ENCODE measurements at regions not wholly inside any gene's neighbourhood (a gene's known extent, or its start where the extent isn't known, plus 50 kb on each side); places are given as distances from the start of the nearest gene placed in this dataset.

GRCh38 chr16:47991491-47991890 is 164.3 kb downstream of the ABCC12 start:
- H3K27ac ChIP-seq (ENCODE audit: low read depth in 1 of 3, low read length in 2 of 3), result no peak overlapping the region
- H3K4me3 ChIP-seq (ENCODE audit: low read depth in 1 of 3, low read length in 3 of 3), result no peak overlapping the region
- FAIRE-seq, result no peak
- peaks cover 0 to 2% (median 0%) of the 10 kb centered on the region in 3 donors for H3K27me3 ChIP-seq (ENCODE audit: control insufficient read depth in 3 of 3, insufficient read depth in 3 of 3, low read length in 3 of 3)
- WGBS, 3 donors, result 47 to 64% (median 51%) methylated on average over 2 of the region's 2 CpGs
- H3K36me3 ChIP-seq (ENCODE audit: control insufficient read depth in 3 of 3, insufficient read depth in 2 of 3, low read depth in 1 of 3, low read length in 3 of 3), result no peaks in the 10 kb centered on the region
- no peak for DNase-seq
- H3K9me3 ChIP-seq (ENCODE audit: control insufficient read depth in 2 of 2, insufficient read depth in 1 of 2, low read depth in 1 of 2, low read length in 1 of 2), result no peaks in the 10 kb centered on the region
- no peaks in the 10 kb centered on the region for H3K4me1 ChIP-seq (ENCODE audit: control insufficient read depth in 3 of 3, insufficient read depth in 2 of 3, low read depth in 1 of 3, low read length in 2 of 3)

- no peaks in the 10 kb centered on the region for H3K4me1 ChIP-seq (ENCODE audit: control insufficient read depth in 3 of 3, insufficient read depth in 2 of 3, low read depth in 1 of 3, low read length in 2 of 3)
- H3K27ac ChIP-seq (ENCODE audit: low read depth in 1 of 3, low read length in 2 of 3), result no peak overlapping the region
- FAIRE-seq (no peak), DNase-seq (no peak)
- H3K9me3 ChIP-seq (ENCODE audit: control insufficient read depth in 2 of 2, insufficient read depth in 1 of 2, low read depth in 1 of 2, low read length in 1 of 2), result no peaks in the 10 kb centered on the region
- H3K36me3 ChIP-seq (ENCODE audit: control insufficient read depth in 3 of 3, insufficient read depth in 2 of 3, low read depth in 1 of 3, low read length in 3 of 3), result no peaks in the 10 kb centered on the region
- 68 to 78% (median 76%) methylated on average over 2 of the region's 2 CpGs for WGBS, 3 donors
- H3K27me3 ChIP-seq (ENCODE audit: control insufficient read depth in 3 of 3, insufficient read depth in 3 of 3, low read length in 3 of 3), result peaks cover 0 to 2% (median 0%) of the 10 kb centered on the region in 3 donors
- H3K4me3 ChIP-seq (ENCODE audit: low read depth in 1 of 3, low read length in 3 of 3), result no peak overlapping the region
Observed at GRCh38 chr16:47990676-47991075, 165.1 kb downstream of the ABCC12 start.

- H3K27ac ChIP-seq (ENCODE audit: low read depth in 1 of 3, low read length in 2 of 3), result no peak overlapping the region
- H3K4me1 ChIP-seq (ENCODE audit: control insufficient read depth in 3 of 3, insufficient read depth in 2 of 3, low read depth in 1 of 3, low read length in 2 of 3), result no peaks in the 10 kb centered on the region
- DNase-seq (no peak), FAIRE-seq (no peak)
- H3K27me3 ChIP-seq (ENCODE audit: control insufficient read depth in 3 of 3, insufficient read depth in 3 of 3, low read length in 3 of 3), result no peaks in the 10 kb centered on the region
- H3K36me3 ChIP-seq (ENCODE audit: control insufficient read depth in 3 of 3, insufficient read depth in 2 of 3, low read depth in 1 of 3, low read length in 3 of 3), result no peaks in the 10 kb centered on the region
- WGBS, 3 donors, result 84 to 90% (median 88%) methylated on average over 2 of the region's 2 CpGs
- H3K9me3 ChIP-seq (ENCODE audit: control insufficient read depth in 2 of 2, insufficient read depth in 1 of 2, low read depth in 1 of 2, low read length in 1 of 2), result no peaks in the 10 kb centered on the region
- H3K4me3 ChIP-seq (ENCODE audit: low read depth in 1 of 3, low read length in 3 of 3), result no peak overlapping the region
Observed at GRCh38 chr16:47987136-47987535, 168.7 kb downstream of the ABCC12 start.

GRCh38 chr16:47986031-47986430 is 169.8 kb downstream of the ABCC12 start:
- H3K9me3 ChIP-seq (ENCODE audit: control insufficient read depth in 2 of 2, insufficient read depth in 1 of 2, low read depth in 1 of 2, low read length in 1 of 2), result no peaks in the 10 kb centered on the region
- H3K27me3 ChIP-seq (ENCODE audit: control insufficient read depth in 3 of 3, insufficient read depth in 3 of 3, low read length in 3 of 3), result no peaks in the 10 kb centered on the region
- no peaks in the 10 kb centered on the region for H3K4me1 ChIP-seq (ENCODE audit: control insufficient read depth in 3 of 3, insufficient read depth in 2 of 3, low read depth in 1 of 3, low read length in 2 of 3)
- DNase-seq (no peak), FAIRE-seq (no peak)
- H3K4me3 ChIP-seq (ENCODE audit: low read depth in 1 of 3, low read length in 3 of 3), result no peak overlapping the region
- no peaks in the 10 kb centered on the region for H3K36me3 ChIP-seq (ENCODE audit: control insufficient read depth in 3 of 3, insufficient read depth in 2 of 3, low read depth in 1 of 3, low read length in 3 of 3)
- no peak overlapping the region for H3K27ac ChIP-seq (ENCODE audit: low read depth in 1 of 3, low read length in 2 of 3)

GRCh38 chr16:47984669-47985068 is 171.1 kb downstream of the ABCC12 start:
- H3K27me3 ChIP-seq (ENCODE audit: control insufficient read depth in 3 of 3, insufficient read depth in 3 of 3, low read length in 3 of 3), result no peaks in the 10 kb centered on the region
- DNase-seq, result no peak
- FAIRE-seq, result no peak

GRCh38 chr16:47983999-47984580 is 171.7 kb downstream of the ABCC12 start:
- Histone ChIP-seq H3K4me1 (ENCODE audit: control insufficient read depth in 3 of 3, insufficient read depth in 2 of 3, low read depth in 1 of 3, low read length in 2 of 3) (no peaks in the 10 kb centered on the region), H3K27me3 (ENCODE audit: control insufficient read depth in 3 of 3, insufficient read depth in 3 of 3, low read length in 3 of 3) (no peaks in the 10 kb centered on the region), H3K27ac (ENCODE audit: low read depth in 1 of 3, low read length in 2 of 3) (no peak overlapping the region), H3K4me3 (ENCODE audit: low read depth in 1 of 3, low read length in 3 of 3) (no peak overlapping the region), H3K36me3 (ENCODE audit: control insufficient read depth in 3 of 3, insufficient read depth in 2 of 3, low read depth in 1 of 3, low read length in 3 of 3) (no peaks in the 10 kb centered on the region), H3K9me3 (ENCODE audit: control insufficient read depth in 2 of 2, insufficient read depth in 1 of 2, low read depth in 1 of 2, low read length in 1 of 2) (no peaks in the 10 kb centered on the region)
- FAIRE-seq, result no peak
- no peak for DNase-seq
- WGBS, 3 donors, result 85 to 90% (median 87%) methylated on average over 5 of the region's 5 CpGs

More at GRCh38 chr16:47984669-47985068, 171.1 kb downstream of the ABCC12 start:
- no peak overlapping the region for H3K27ac ChIP-seq (ENCODE audit: low read depth in 1 of 3, low read length in 2 of 3)
- H3K9me3 ChIP-seq (ENCODE audit: control insufficient read depth in 2 of 2, insufficient read depth in 1 of 2, low read depth in 1 of 2, low read length in 1 of 2), result no peaks in the 10 kb centered on the region
- H3K4me1 ChIP-seq (ENCODE audit: control insufficient read depth in 3 of 3, insufficient read depth in 2 of 3, low read depth in 1 of 3, low read length in 2 of 3), result no peaks in the 10 kb centered on the region
- H3K4me3 ChIP-seq (ENCODE audit: low read depth in 1 of 3, low read length in 3 of 3), result no peak overlapping the region
- no peaks in the 10 kb centered on the region for H3K36me3 ChIP-seq (ENCODE audit: control insufficient read depth in 3 of 3, insufficient read depth in 2 of 3, low read depth in 1 of 3, low read length in 3 of 3)

- no peak overlapping the region for H3K27ac ChIP-seq (ENCODE audit: low read depth in 1 of 3, low read length in 2 of 3)
- 75 to 79% (median 78%) methylated on average over 8 of the region's 8 CpGs for WGBS, 3 donors
- H3K4me3 ChIP-seq (ENCODE audit: low read depth in 1 of 3, low read length in 3 of 3), result no peak overlapping the region
- H3K4me1 ChIP-seq (ENCODE audit: control insufficient read depth in 3 of 3, insufficient read depth in 2 of 3, low read depth in 1 of 3, low read length in 2 of 3), result no peaks in the 10 kb centered on the region
- no peaks in the 10 kb centered on the region for H3K36me3 ChIP-seq (ENCODE audit: control insufficient read depth in 3 of 3, insufficient read depth in 2 of 3, low read depth in 1 of 3, low read length in 3 of 3)
- no peak for DNase-seq
- H3K9me3 ChIP-seq (ENCODE audit: control insufficient read depth in 2 of 2, insufficient read depth in 1 of 2, low read depth in 1 of 2, low read length in 1 of 2), result no peaks in the 10 kb centered on the region
- FAIRE-seq, result no peak
- no peaks in the 10 kb centered on the region for H3K27me3 ChIP-seq (ENCODE audit: control insufficient read depth in 3 of 3, insufficient read depth in 3 of 3, low read length in 3 of 3)
Observed at GRCh38 chr16:47980212-47980611, 175.6 kb downstream of the ABCC12 start.

- FAIRE-seq (no peak), DNase-seq (no peak)
- no peak overlapping the region for H3K27ac ChIP-seq (ENCODE audit: low read depth in 1 of 3, low read length in 2 of 3)
- H3K36me3 ChIP-seq (ENCODE audit: control insufficient read depth in 3 of 3, insufficient read depth in 2 of 3, low read depth in 1 of 3, low read length in 3 of 3), result no peaks in the 10 kb centered on the region
- H3K9me3 ChIP-seq (ENCODE audit: control insufficient read depth in 2 of 2, insufficient read depth in 1 of 2, low read depth in 1 of 2, low read length in 1 of 2), result no peaks in the 10 kb centered on the region
- no peaks in the 10 kb centered on the region for H3K4me1 ChIP-seq (ENCODE audit: control insufficient read depth in 3 of 3, insufficient read depth in 2 of 3, low read depth in 1 of 3, low read length in 2 of 3)
- no peaks in the 10 kb centered on the region for H3K27me3 ChIP-seq (ENCODE audit: control insufficient read depth in 3 of 3, insufficient read depth in 3 of 3, low read length in 3 of 3)
- 48 to 81% (median 69%) methylated on average over 1 of the region's 1 CpG for WGBS, 3 donors
- H3K4me3 ChIP-seq (ENCODE audit: low read depth in 1 of 3, low read length in 3 of 3), result no peak overlapping the region
Observed at GRCh38 chr16:47979616-47980182, 176.1 kb downstream of the ABCC12 start.

GRCh38 chr16:47979164-47979520 is 176.7 kb downstream of the ABCC12 start:
- Histone ChIP-seq H3K4me3 (ENCODE audit: low read depth in 1 of 3, low read length in 3 of 3) (no peak overlapping the region), H3K9me3 (ENCODE audit: control insufficient read depth in 2 of 2, insufficient read depth in 1 of 2, low read depth in 1 of 2, low read length in 1 of 2) (no peaks in the 10 kb centered on the region), H3K27me3 (ENCODE audit: control insufficient read depth in 3 of 3, insufficient read depth in 3 of 3, low read length in 3 of 3) (no peaks in the 10 kb centered on the region), H3K27ac (ENCODE audit: low read depth in 1 of 3, low read length in 2 of 3) (no peak overlapping the region), H3K4me1 (ENCODE audit: control insufficient read depth in 3 of 3, insufficient read depth in 2 of 3, low read depth in 1 of 3, low read length in 2 of 3) (no peaks in the 10 kb centered on the region), H3K36me3 (ENCODE audit: control insufficient read depth in 3 of 3, insufficient read depth in 2 of 3, low read depth in 1 of 3, low read length in 3 of 3) (no peaks in the 10 kb centered on the region)
- 48 to 55% (median 49%) methylated on average over 5 of the region's 5 CpGs for WGBS, 3 donors
- DNase-seq, result no peak
- no peak for FAIRE-seq

All from small intestine (tissue), 7 donors.